Ovary (tissue), 7 donors: ENCODE measurements at regions not wholly inside any gene's neighbourhood (a gene's known extent, or its start where the extent isn't known, plus 50 kb on each side); places are given as distances from the start of the nearest gene placed in this dataset.

ENCODE experiments used
- DNase-seq, 5 donors: peaks; one replicate each; pipeline ENCODE4 v3.0.0-alpha.2; 2019 to 2020
- H3K27ac ChIP-seq, 2 donors: fragments of 200-600 bp; one replicate each; pipeline versions ENCODE4 v1.5.1 to v1.8.0; 2019 to 2022
- H3K27me3 ChIP-seq: fragments of 200-600 bp; one replicate; pipeline ENCODE4 v1.8.0; 2022
- H3K36me3 ChIP-seq: fragments of 200-600 bp; sonication (generic); one replicate; pipeline ENCODE4 v1.5.1; 2019
- H3K4me1 ChIP-seq: one replicate; pipeline ENCODE4 v1.8.1; 2013; ENCODE audit warnings: mild to moderate bottlenecking, moderate library complexity; ENCODE audit not compliant: insufficient read depth
- H3K4me3 ChIP-seq: fragments of 200-600 bp; sonication (generic); one replicate; pipeline ENCODE4 v1.5.1; 2017
- H3K9me3 ChIP-seq, 2 donors: fragments of 200-600 bp in 1 of 2; sonication (generic) in 1 of 2; one replicate each; pipeline versions ENCODE4 v1.5.1 to v1.8.1; 2013 to 2019; ENCODE audit warnings: mild to moderate bottlenecking in 1 of 2, moderate library complexity in 1 of 2
- EP300 ChIP-seq: sonication (generic); formaldehyde crosslinking; IDR thresholded peaks from one replicate; pipeline ENCODE4 v1.6.1; 2017; ENCODE audit warnings: antibody characterized with exemption
- POLR2A ChIP-seq: fragments of 450-650 bp; IDR thresholded peaks from one replicate; pipeline ENCODE4 v1.6.1; 2017; ENCODE audit warnings: antibody characterized with exemption, mild to moderate bottlenecking, moderate library complexity
- WGBS, 3 donors: extraction: QIAGEN DNeasy Blood & Tissue Kit in 1 of 3; methylation state at CpG; one replicate each; pipeline versions ENCODE4 v1.1.5 to v1.1.7; 2013 to 2017; 5-methylcytosine and 5-hydroxymethylcytosine counted together
- intact Hi-C, 4 donors: fragments of 100-400 bp; cut with DNase I; formaldehyde crosslinking; loops; one replicate each; pipeline versions ENCODE4 v1.11.0 to v1.15.1; 2022 to 2023
- TF ChIP-seq, protein P1 (sequence below), 3 donors: fragments of 450-650 bp in 2 of 3; fragments of 200-600 bp in 1 of 3; IDR thresholded peaks; one replicate each; pipeline versions ENCODE4 v1.5.1 to v1.8.0; 2016 to 2022; ENCODE audit warnings: antibody characterized with exemption in 3 of 3, mild to moderate bottlenecking in 1 of 3
- donor health status: DM: no; HTN: no; CAD: no; lungs with moderate emphysema.
- donor health status: DM: no; HTN: no; CAD: no.
- donor health status: Bipolar disorder and iron deficiency.
- donor health status: DM: no; HTN: no; CAD: no.
- donor health status: DM: yes; HTN: yes; CAD: no.

DNA sequence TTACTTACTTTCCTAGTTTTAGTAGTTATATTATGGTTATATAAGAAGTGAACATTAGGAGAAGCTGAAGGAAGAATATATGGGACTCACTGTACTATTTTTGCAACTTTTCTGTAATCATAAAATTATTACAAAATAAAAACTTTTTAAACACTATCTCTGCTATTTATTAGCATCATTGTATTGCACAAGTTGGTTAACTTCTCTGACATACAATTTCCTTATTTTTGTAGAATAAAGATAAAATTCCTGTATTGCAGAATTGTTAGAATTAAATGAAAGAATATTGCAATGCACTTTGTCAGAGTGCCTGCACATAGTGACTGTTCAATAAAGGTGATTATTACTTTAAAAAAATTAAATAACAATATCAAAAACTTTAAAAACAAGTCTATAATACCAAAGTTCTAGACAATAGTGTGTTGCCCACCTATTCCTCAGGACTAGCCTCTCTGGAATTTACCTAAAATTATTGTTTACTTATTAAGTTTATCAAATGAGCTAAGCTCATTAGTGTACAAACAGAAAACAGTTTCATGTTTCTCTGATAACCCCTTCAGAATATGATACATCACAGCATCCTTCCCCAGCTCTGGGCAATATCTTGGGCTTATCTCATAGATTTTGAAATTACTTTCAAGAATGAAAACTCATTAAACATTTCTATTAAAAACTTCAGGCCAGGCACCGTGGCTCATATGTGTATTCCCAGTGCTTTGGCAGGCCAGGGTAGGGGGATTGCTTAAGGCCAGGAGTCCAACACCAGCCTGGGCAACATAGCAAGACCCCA, 77.4 kb upstream of the TMPO start:
- intact Hi-C loops = no loop called here
- no peak for DNase-seq
- Histone ChIP-seq H3K27ac (no peak overlapping the region), H3K27me3 (no peaks in the 10 kb centered on the region), H3K36me3 (no peaks in the 10 kb centered on the region), H3K4me1 (peaks cover 6% of the 10 kb centered on the region), H3K4me3 (no peak overlapping the region), H3K9me3 (no peaks in the 10 kb centered on the region)
- TF ChIP-seq POLR2A (no peak), EP300 (no peak)
- TF ChIP-seq, protein P1, sequence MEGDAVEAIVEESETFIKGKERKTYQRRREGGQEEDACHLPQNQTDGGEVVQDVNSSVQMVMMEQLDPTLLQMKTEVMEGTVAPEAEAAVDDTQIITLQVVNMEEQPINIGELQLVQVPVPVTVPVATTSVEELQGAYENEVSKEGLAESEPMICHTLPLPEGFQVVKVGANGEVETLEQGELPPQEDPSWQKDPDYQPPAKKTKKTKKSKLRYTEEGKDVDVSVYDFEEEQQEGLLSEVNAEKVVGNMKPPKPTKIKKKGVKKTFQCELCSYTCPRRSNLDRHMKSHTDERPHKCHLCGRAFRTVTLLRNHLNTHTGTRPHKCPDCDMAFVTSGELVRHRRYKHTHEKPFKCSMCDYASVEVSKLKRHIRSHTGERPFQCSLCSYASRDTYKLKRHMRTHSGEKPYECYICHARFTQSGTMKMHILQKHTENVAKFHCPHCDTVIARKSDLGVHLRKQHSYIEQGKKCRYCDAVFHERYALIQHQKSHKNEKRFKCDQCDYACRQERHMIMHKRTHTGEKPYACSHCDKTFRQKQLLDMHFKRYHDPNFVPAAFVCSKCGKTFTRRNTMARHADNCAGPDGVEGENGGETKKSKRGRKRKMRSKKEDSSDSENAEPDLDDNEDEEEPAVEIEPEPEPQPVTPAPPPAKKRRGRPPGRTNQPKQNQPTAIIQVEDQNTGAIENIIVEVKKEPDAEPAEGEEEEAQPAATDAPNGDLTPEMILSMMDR (IDR thresholded peaks at IDR 0.05) = no peak
- 23 to 31% (median 29%) methylated on average over 1 of the region's 1 CpG for WGBS, 3 donors

DNA sequence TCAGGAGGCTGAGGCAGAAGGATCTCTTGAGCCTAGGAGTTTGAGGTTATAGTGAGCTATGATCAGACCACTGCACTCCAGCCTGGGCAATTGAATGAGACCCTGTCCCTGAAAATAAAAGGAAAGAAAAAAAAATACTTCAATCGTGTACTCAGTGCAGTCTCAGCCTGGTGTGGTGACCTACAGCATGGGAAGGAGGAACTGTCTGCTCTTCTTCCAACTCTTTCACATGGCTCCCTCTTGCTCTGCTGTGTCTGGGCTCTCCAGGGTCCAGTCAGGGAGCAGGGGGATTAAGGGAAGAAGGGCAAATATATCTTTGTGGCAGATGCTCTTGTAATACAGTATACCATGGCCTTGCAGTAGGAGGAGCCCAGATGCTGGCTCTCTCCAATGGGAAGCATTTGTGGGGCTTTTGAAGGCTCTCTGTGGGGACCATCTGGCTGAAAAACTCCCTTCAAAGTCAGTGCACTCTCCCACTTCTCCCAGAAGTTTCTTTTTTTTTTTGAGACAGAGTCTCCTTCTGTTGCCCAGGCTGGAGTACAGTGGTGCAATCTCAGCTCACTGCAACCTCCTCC, 76.6 kb upstream of the TMPO start:
- Histone ChIP-seq H3K9me3 (no peaks in the 10 kb centered on the region), H3K4me3 (no peak overlapping the region), H3K36me3 (no peaks in the 10 kb centered on the region), H3K4me1 (peaks cover 6% of the 10 kb centered on the region), H3K27ac (no peak overlapping the region), H3K27me3 (no peaks in the 10 kb centered on the region)
- no peak for TF ChIP-seq EP300
- TF ChIP-seq, protein P1 (IDR thresholded peaks at IDR 0.05) = no peak
- TF ChIP-seq POLR2A = no peak
- intact Hi-C loops = no loop called here
- WGBS, 3 donors = 24 to 37% (median 30%) methylated on average over 1 of the region's 1 CpG
- DNase-seq = no peak

DNA sequence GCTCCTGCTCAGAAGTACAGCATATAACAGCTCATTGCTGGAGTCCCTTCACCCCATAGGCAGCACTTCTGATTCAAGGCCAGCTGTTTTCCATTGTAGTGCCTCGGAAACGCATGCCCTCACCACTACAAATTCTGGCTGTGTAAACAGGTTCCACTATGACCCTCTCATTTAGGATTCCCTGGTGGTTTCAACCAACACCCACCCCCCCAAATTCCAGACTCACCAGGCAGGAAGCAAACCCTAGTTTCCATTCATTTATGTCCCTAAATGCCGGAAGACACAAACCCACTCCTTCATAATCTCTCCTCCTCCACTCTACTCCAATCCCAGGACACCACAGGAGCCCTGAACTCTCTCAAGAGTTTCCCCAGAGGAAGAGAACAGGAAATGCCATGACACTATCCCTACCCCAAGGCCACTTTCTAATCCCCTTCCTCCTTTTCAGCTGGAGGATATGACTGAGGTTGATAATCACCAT, 75.9 kb upstream of the TMPO start:
- DNase-seq = no peak
- H3K4me3 ChIP-seq = no peak overlapping the region
- 18 to 31% (median 24%) methylated on average over 3 of the region's 3 CpGs for WGBS, 3 donors

DNA sequence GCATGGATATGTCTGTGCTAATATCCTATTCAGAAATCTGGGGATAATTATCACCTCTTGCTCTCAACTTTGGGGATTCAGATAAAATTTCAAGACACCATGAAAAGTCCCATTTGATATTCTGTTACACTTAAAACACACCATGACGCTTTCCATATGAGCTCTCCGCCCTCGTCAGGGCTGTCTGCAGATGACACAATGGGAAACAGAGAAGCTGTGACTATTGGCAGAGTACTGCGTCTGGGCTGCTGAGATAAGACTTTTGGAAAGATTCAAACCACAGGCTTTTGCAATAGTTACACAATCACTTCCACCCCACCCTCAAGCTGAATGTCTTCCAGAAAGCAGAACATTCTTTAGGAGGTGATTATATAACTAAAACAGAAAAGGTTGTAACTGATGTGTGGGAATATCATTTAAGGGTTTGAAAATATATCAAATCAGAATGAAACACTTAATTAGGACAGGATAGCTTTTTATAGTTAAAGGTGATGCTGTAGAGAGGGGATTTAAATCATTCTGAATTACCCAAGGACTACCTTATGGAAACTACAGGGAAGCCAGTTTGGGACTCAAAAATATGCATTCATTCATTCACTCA, 75.3 kb upstream of the TMPO start:
- DNase-seq = peak; percentile 60 to 87 (median 69)
- intact Hi-C loops = no loop called here

More for the DNA sequence above, 75.9 kb upstream of the TMPO start:
- intact Hi-C loops = no loop called here
- Histone ChIP-seq H3K27ac (peak overlapping the region; percentile 39 to 44), H3K27me3 (no peaks in the 10 kb centered on the region), H3K36me3 (no peaks in the 10 kb centered on the region), H3K4me1 (peaks cover 6% of the 10 kb centered on the region), H3K9me3 (no peaks in the 10 kb centered on the region)
- TF ChIP-seq POLR2A = no peak
- no peak for TF ChIP-seq EP300
- TF ChIP-seq, protein P1 (IDR thresholded peaks at IDR 0.05) = no peak

More for the DNA sequence above, 75.3 kb upstream of the TMPO start:
- WGBS, 3 donors = 1 to 7% (median 5%) methylated on average over 4 of the region's 4 CpGs
- peaks cover 6% of the 10 kb centered on the region for H3K4me1 ChIP-seq
- no peaks in the 10 kb centered on the region for H3K9me3 ChIP-seq
- H3K27me3 ChIP-seq = no peaks in the 10 kb centered on the region
- H3K4me3 ChIP-seq = no peak overlapping the region
- TF ChIP-seq, protein P1 (IDR thresholded peaks at IDR 0.05) = no peak
- peak; percentile 47 for TF ChIP-seq EP300
- peak overlapping the region in 1 of 2 donors; percentile 44 for H3K27ac ChIP-seq
- H3K36me3 ChIP-seq = no peaks in the 10 kb centered on the region
